OCI-LY3 (cell line): ENCODE measurements at regions not wholly inside any gene's neighbourhood (a gene's known extent, or its start where the extent isn't known, plus 50 kb on each side); places are given as distances from the start of the nearest gene placed in this dataset.

Experiments used
- H2AFZ ChIP-seq: fragments of 200-600, 300-600 bp; shearing (Covaris generic); 2 replicates; pipeline ENCODE4 v1.6.0; 2014; ENCODE audit warnings: antibody characterized with exemption, low read depth, low read length
- H3K27ac ChIP-seq: fragments of 200-600, 300-600 bp; sonication (generic); 2 replicates; pipeline ENCODE4 v1.5.1; 2014; ENCODE audit warnings: mild to moderate bottlenecking, low read length, moderate library complexity, mixed read lengths
- H3K27me3 ChIP-seq: fragments of 200-600, 300-600 bp; sonication (generic); 2 replicates; pipeline ENCODE4 v1.6.1; 2014; ENCODE audit warnings: low read depth, low read length, mixed read lengths
- H3K36me3 ChIP-seq: fragments of 200-600, 300-600 bp; sonication (generic); replicated peaks from 2 replicates; pipeline ENCODE3; 2014; ENCODE audit warnings: low read depth, low read length, mixed read lengths
- H3K4me1 ChIP-seq: fragments of 300-600, 200-600 bp; sonication (generic); 2 replicates; pipeline ENCODE4 v1.6.1; 2014; ENCODE audit warnings: low read length, mixed read lengths
- H3K4me2 ChIP-seq: fragments of 200-600, 300-600 bp; sonication (generic); 2 replicates; pipeline ENCODE4 v1.6.1; 2014; ENCODE audit warnings: low read length, mixed read lengths
- H3K4me3 ChIP-seq: fragments of 300-600, 200-600 bp; sonication (generic); 2 replicates; pipeline ENCODE4 v1.5.1; 2014; ENCODE audit warnings: antibody characterized with exemption, mild to moderate bottlenecking, low read length, moderate library complexity
- H3K79me2 ChIP-seq: fragments of 300-600, 200-600 bp; shearing (Covaris generic); 2 replicates; pipeline ENCODE4 v1.6.1; 2014; ENCODE audit warnings: mild to moderate bottlenecking, low read length, mixed read lengths
- H3K9ac ChIP-seq: fragments of 300-600, 200-600 bp; shearing (Covaris generic); 2 replicates; pipeline ENCODE4 v1.6.0; 2014; ENCODE audit warnings: mild to moderate bottlenecking, low read length, moderate library complexity
- H3K9me3 ChIP-seq: fragments of 200-600, 300-600 bp; shearing (Covaris generic); 2 replicates; pipeline ENCODE4 v1.6.1; 2014; ENCODE audit warnings: low read length, mixed read lengths; ENCODE audit not compliant: insufficient read depth
- H4K20me1 ChIP-seq: fragments of 200-600, 300-600 bp; sonication (generic); 2 replicates; pipeline ENCODE4 v1.6.1; 2016; ENCODE audit warnings: low read length, mixed read lengths; ENCODE audit not compliant: insufficient read depth
- CTCF ChIP-seq: fragments of 200-600, 300-600 bp; sonication (generic); IDR thresholded peaks from 2 replicates; pipeline ENCODE4 v1.5.1; 2014; ENCODE audit warnings: antibody characterized with exemption, low read length, low read depth
- EZH2phosphoT487 ChIP-seq: fragments of 200-600 bp; shearing (Covaris generic); IDR thresholded peaks from 2 replicates; pipeline ENCODE4 v1.6.1; 2018; ENCODE audit warnings: antibody characterized with exemption, mixed run types, low read depth

- Histone ChIP-seq H3K79me2 (no peaks in the 10 kb centered on the region), H4K20me1 (no peaks in the 10 kb centered on the region), H3K36me3 (no peaks in the 10 kb centered on the region), H3K9me3 (no peaks in the 10 kb centered on the region), H3K9ac (no peak overlapping the region), H3K4me1 (no peaks in the 10 kb centered on the region), H3K27me3 (no peaks in the 10 kb centered on the region), H3K4me3 (no peak overlapping the region), H3K4me2 (no peak overlapping the region), H3K27ac (no peak overlapping the region), H2AFZ (no peak overlapping the region)
- TF ChIP-seq CTCF (no peak), EZH2phosphoT487 (no peak)
These were observed 415.8 kb downstream of the STIM2 start for GRCh38 chr4:27276307-27277073.

- H4K20me1 ChIP-seq = no peaks in the 10 kb centered on the region
- no peaks in the 10 kb centered on the region for H3K4me1 ChIP-seq
- no peak overlapping the region for H3K4me2 ChIP-seq
- no peaks in the 10 kb centered on the region for H3K36me3 ChIP-seq
- no peaks in the 10 kb centered on the region for H3K79me2 ChIP-seq
- H3K9me3 ChIP-seq = no peaks in the 10 kb centered on the region
- TF ChIP-seq EZH2phosphoT487 (no peak), CTCF (no peak)
- no peaks in the 10 kb centered on the region for H3K27me3 ChIP-seq
- no peak overlapping the region for H2AFZ ChIP-seq
- H3K27ac ChIP-seq = no peak overlapping the region
- H3K9ac ChIP-seq = no peak overlapping the region
- no peak overlapping the region for H3K4me3 ChIP-seq
These were observed 418.2 kb downstream of the STIM2 start for GRCh38 chr4:27278615-27279375.

DNA sequence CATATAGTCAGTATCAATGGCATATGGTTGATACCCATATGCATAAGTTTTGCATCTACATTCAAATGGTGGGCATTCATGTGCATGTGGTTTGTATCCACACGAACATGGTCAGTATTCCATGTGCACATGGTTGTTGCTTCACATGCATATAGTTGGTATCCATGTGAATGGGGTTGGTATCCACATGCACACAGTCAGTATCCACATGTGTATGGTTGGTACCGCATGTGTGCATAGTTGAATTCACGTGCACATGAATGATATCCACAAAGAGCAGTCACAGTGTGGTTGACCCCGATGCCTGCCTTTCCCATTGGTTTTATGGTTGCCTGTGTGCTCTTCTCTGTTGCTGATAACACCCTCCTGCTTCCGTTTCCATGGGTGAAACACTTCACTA, 427.9 kb downstream of the STIM2 start:
- Histone ChIP-seq H3K9me3 (no peaks in the 10 kb centered on the region), H3K4me2 (no peak overlapping the region), H3K4me3 (no peak overlapping the region), H3K27me3 (no peaks in the 10 kb centered on the region), H3K9ac (no peak overlapping the region), H3K79me2 (no peaks in the 10 kb centered on the region), H3K27ac (no peak overlapping the region), H3K4me1 (no peaks in the 10 kb centered on the region), H2AFZ (no peak overlapping the region), H3K36me3 (no peaks in the 10 kb centered on the region), H4K20me1 (no peaks in the 10 kb centered on the region)
- TF ChIP-seq EZH2phosphoT487 (no peak), CTCF (no peak)

GRCh38 chr4:27289704-27290103, 429.1 kb downstream of the STIM2 start:
- Histone ChIP-seq H3K4me1 (no peaks in the 10 kb centered on the region), H3K4me3 (no peak overlapping the region), H3K9me3 (no peaks in the 10 kb centered on the region), H3K27me3 (no peaks in the 10 kb centered on the region), H3K79me2 (no peaks in the 10 kb centered on the region), H3K27ac (no peak overlapping the region), H3K4me2 (no peak overlapping the region), H3K9ac (no peak overlapping the region), H3K36me3 (no peaks in the 10 kb centered on the region), H4K20me1 (no peaks in the 10 kb centered on the region), H2AFZ (no peak overlapping the region)
- TF ChIP-seq EZH2phosphoT487 (no peak), CTCF (no peak)
